Superior temporal gyrus (tissue), 1 donor: ENCODE measurements at regions not wholly inside any gene's neighbourhood (a gene's known extent, or its start where the extent isn't known, plus 50 kb on each side); places are given as distances from the start of the nearest gene placed in this dataset.
"Not testable (repeated sequence)": the region's sequence is repeated elsewhere in the genome, so short reads cannot be mapped to it uniquely, and the experiment has no call there.

Experiments used
- DNase-seq: peaks from one replicate; pipeline ENCODE4 v3.0.0-alpha.2; 2016; ENCODE audit errors: extremely low spot score

GRCh38 chr3:32042867-32043266 is 61.3 kb downstream of the ZNF860 start:
- not testable (repeated sequence) for DNase-seq

- peak; percentile 58 for DNase-seq
Measured at GRCh38 chr3:32045091-32045915, 61.1 kb upstream of the GPD1L start.

GRCh38 chr3:32046102-32046501 is 60.3 kb upstream of the GPD1L start:
- no peak for DNase-seq

- no peak for DNase-seq
Measured at GRCh38 chr3:32048487-32049182, 57.8 kb upstream of the GPD1L start.

- DNase-seq, result no peak
Measured at GRCh38 chr3:32049916-32050315, 56.5 kb upstream of the GPD1L start.

GRCh38 chr3:32052230-32052629 is 54.2 kb upstream of the GPD1L start:
- DNase-seq, result not testable (repeated sequence)

- not testable (repeated sequence) for DNase-seq
Measured at GRCh38 chr3:32052851-32053250, 53.6 kb upstream of the GPD1L start.

GRCh38 chr3:32056559-32057290 is 49.7 kb upstream of the GPD1L start:
- DNase-seq, result no peak
